Brain pericyte (primary cell): ENCODE measurements at regions not wholly inside any gene's neighbourhood (a gene's known extent, or its start where the extent isn't known, plus 50 kb on each side); places are given as distances from the start of the nearest gene placed in this dataset.

ENCODE experiments used
- DNase-seq: peaks from one replicate; pipeline ENCODE4 v3.0.0-alpha.2; 2012; ENCODE audit warnings: low read depth, low spot score

GRCh38 chr10:84783386-84783785, 455.0 kb downstream of the CCSER2 start:
- no peak for DNase-seq

- DNase-seq = no peak
Observed at GRCh38 chr10:84783909-84784308, 455.5 kb downstream of the CCSER2 start.

GRCh38 chr10:84784749-84785148, 456.4 kb downstream of the CCSER2 start:
- DNase-seq = no peak

GRCh38 chr10:84789026-84789425, 460.6 kb downstream of the CCSER2 start:
- DNase-seq = no peak

- DNase-seq = no peak
Observed at GRCh38 chr10:84798312-84798711, 469.9 kb downstream of the CCSER2 start.

- DNase-seq = no peak
Observed at GRCh38 chr10:84801156-84801555, 472.8 kb downstream of the CCSER2 start.

GRCh38 chr10:84801916-84802315, 473.5 kb downstream of the CCSER2 start:
- DNase-seq = no peak

GRCh38 chr10:84805149-84805548, 476.8 kb downstream of the CCSER2 start:
- DNase-seq = no peak

GRCh38 chr10:84811113-84811512, 482.7 kb downstream of the CCSER2 start:
- no peak for DNase-seq

GRCh38 chr10:84818961-84819360, 490.6 kb downstream of the CCSER2 start:
- no peak for DNase-seq

- no peak for DNase-seq
Observed at GRCh38 chr10:84820120-84820519, 491.7 kb downstream of the CCSER2 start.

- DNase-seq = no peak
Observed at GRCh38 chr10:84820596-84820995, 492.2 kb downstream of the CCSER2 start.

- no peak for DNase-seq
Observed at GRCh38 chr10:84822931-84823630, 494.7 kb downstream of the CCSER2 start.

GRCh38 chr10:84824525-84824924, 496.1 kb downstream of the CCSER2 start:
- no peak for DNase-seq

GRCh38 chr10:84825330-84825729, 496.9 kb downstream of the CCSER2 start:
- DNase-seq = peak; percentile 31

GRCh38 chr10:84826704-84827103, 498.3 kb downstream of the CCSER2 start:
- DNase-seq = no peak

- no peak for DNase-seq
Observed at GRCh38 chr10:84829131-84829530, 500.7 kb downstream of the CCSER2 start.

- no peak for DNase-seq
Observed at GRCh38 chr10:84837041-84837812, 508.8 kb downstream of the CCSER2 start.

GRCh38 chr10:84837877-84838276, 509.5 kb downstream of the CCSER2 start:
- DNase-seq = no peak

GRCh38 chr10:84838851-84839250, 510.5 kb downstream of the CCSER2 start:
- no peak for DNase-seq

- no peak for DNase-seq
Observed at GRCh38 chr10:84842593-84842992, 514.2 kb downstream of the CCSER2 start.

- no peak for DNase-seq
Observed at GRCh38 chr10:84844461-84844860, 516.1 kb downstream of the CCSER2 start.

- no peak for DNase-seq
Observed at GRCh38 chr10:84845628-84846261, 517.4 kb downstream of the CCSER2 start.
